Skin of body (tissue), 1 donor: ENCODE measurements at regions not wholly inside any gene's neighbourhood (a gene's known extent, or its start where the extent isn't known, plus 50 kb on each side); places are given as distances from the start of the nearest gene placed in this dataset.
"Not testable (repeated sequence)": the region's sequence is repeated elsewhere in the genome, so short reads cannot be mapped to it uniquely, and the experiment has no call there.

ENCODE experiments used
- DNase-seq: peaks from one replicate; lab custom pipeline; 2025; lab: John Stamatoyannopoulos, UW

- no peak for DNase-seq
Observed at GRCh38 chr7:110539216-110539615, 551.7 kb upstream of the LRRN3 start.

- DNase-seq, result no peak
Observed at GRCh38 chr7:110541962-110542361, 549.0 kb upstream of the LRRN3 start.

GRCh38 chr7:110544194-110544593 lies 546.7 kb upstream of the LRRN3 start:
- no peak for DNase-seq

GRCh38 chr7:110548372-110548771 lies 542.6 kb upstream of the LRRN3 start:
- DNase-seq, result no peak

GRCh38 chr7:110557136-110557535 lies 533.8 kb upstream of the LRRN3 start:
- no peak for DNase-seq

GRCh38 chr7:110563286-110563685 lies 527.6 kb upstream of the LRRN3 start:
- not testable (repeated sequence) for DNase-seq

- DNase-seq, result no peak
Observed at GRCh38 chr7:110564246-110564645, 526.7 kb upstream of the LRRN3 start.

- DNase-seq, result no peak
Observed at GRCh38 chr7:110568388-110568787, 522.5 kb upstream of the LRRN3 start.

- no peak for DNase-seq
Observed at GRCh38 chr7:110568932-110569331, 522.0 kb upstream of the LRRN3 start.

- no peak for DNase-seq
Observed at GRCh38 chr7:110569486-110570205, 521.3 kb upstream of the LRRN3 start.

- DNase-seq, result no peak
Observed at GRCh38 chr7:110573862-110574528, 516.9 kb upstream of the LRRN3 start.

GRCh38 chr7:110587294-110587693 lies 503.6 kb upstream of the LRRN3 start:
- no peak for DNase-seq

GRCh38 chr7:110590415-110590814 lies 500.5 kb upstream of the LRRN3 start:
- DNase-seq, result no peak

- no peak for DNase-seq
Observed at GRCh38 chr7:110591341-110591740, 499.6 kb upstream of the LRRN3 start.

GRCh38 chr7:110592557-110592956 lies 498.4 kb upstream of the LRRN3 start:
- no peak for DNase-seq

- DNase-seq, result no peak
Observed at GRCh38 chr7:110593355-110593754, 497.6 kb upstream of the LRRN3 start.

- DNase-seq, result no peak
Observed at GRCh38 chr7:110595694-110596093, 495.2 kb upstream of the LRRN3 start.

GRCh38 chr7:110600956-110601355 lies 490.0 kb upstream of the LRRN3 start:
- no peak for DNase-seq

GRCh38 chr7:110601710-110602109 lies 489.2 kb upstream of the LRRN3 start:
- DNase-seq, result no peak

GRCh38 chr7:110604206-110604605 lies 486.7 kb upstream of the LRRN3 start:
- no peak for DNase-seq

GRCh38 chr7:110604885-110605284 lies 486.0 kb upstream of the LRRN3 start:
- no peak for DNase-seq

- no peak for DNase-seq
Observed at GRCh38 chr7:110607050-110607857, 483.7 kb upstream of the LRRN3 start.
